ENCODE measurements at regions not wholly inside any gene's neighbourhood (a gene's known extent, or its start where the extent isn't known, plus 50 kb on each side); places are given as distances from the start of the nearest gene placed in this dataset.
"Not testable (repeated sequence)": the region's sequence is repeated elsewhere in the genome, so short reads cannot be mapped to it uniquely, and the experiment has no call there.

DNA sequence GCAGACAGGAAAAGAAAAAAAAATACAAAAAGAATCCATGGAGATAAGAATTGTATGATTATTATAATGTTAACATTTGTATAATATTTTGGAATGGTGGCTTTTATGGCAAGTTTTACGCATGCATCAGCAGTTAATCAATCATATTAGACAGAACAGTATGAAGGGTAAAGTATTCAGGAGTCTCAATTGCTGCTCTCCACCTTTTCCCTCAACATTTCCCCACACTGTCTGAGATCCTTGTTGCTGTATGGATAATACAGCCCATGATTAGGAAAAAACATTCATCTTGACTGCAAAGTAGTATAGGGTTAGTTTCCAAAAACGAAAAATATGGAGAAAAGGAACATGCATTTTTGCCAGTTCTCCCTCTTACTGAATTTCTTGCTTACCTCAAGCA is 755.3 kb upstream of the ARPP21 start:
- no peak for DNase-seq (ENCODE audit: low read depth, low spot score)
- H3K9me3 Mint-ChIP-seq, result no peaks in the 10 kb centered on the region

GRCh38 chr3:34886443-34886842 is 752.9 kb upstream of the ARPP21 start:
- no peak for TF ChIP-seq CTCF (conservative IDR thresholded peaks at IDR 0.05)
- H3K27ac Mint-ChIP-seq (ENCODE audit: unreplicated experiment), result no peak overlapping the region
- no peaks in the 10 kb centered on the region for H3K36me3 Mint-ChIP-seq (ENCODE audit: low read depth)
- no peak overlapping the region for H3K4me3 Mint-ChIP-seq
- no peaks in the 10 kb centered on the region for H3K27me3 Mint-ChIP-seq (ENCODE audit: low read depth)
- no peaks in the 10 kb centered on the region for H3K4me1 Mint-ChIP-seq
- no peak for DNase-seq (ENCODE audit: low read depth, low spot score)
- H3K9me3 Mint-ChIP-seq, result no peaks in the 10 kb centered on the region

More for the DNA sequence above, 755.3 kb upstream of the ARPP21 start:
- H3K36me3 Mint-ChIP-seq (ENCODE audit: low read depth), result no peaks in the 10 kb centered on the region
- H3K4me3 Mint-ChIP-seq, result no peak overlapping the region
- H3K4me1 Mint-ChIP-seq, result no peaks in the 10 kb centered on the region
- no peaks in the 10 kb centered on the region for H3K27me3 Mint-ChIP-seq (ENCODE audit: low read depth)
- TF ChIP-seq CTCF (conservative IDR thresholded peaks at IDR 0.05), result no peak
- no peak overlapping the region for H3K27ac Mint-ChIP-seq (ENCODE audit: unreplicated experiment)

GRCh38 chr3:34889641-34890040 is 749.7 kb upstream of the ARPP21 start:
- H3K27me3 Mint-ChIP-seq (ENCODE audit: low read depth), result no peaks in the 10 kb centered on the region
- TF ChIP-seq CTCF (conservative IDR thresholded peaks at IDR 0.05), result no peak
- H3K9me3 Mint-ChIP-seq, result no peaks in the 10 kb centered on the region
- no peak for DNase-seq (ENCODE audit: low read depth, low spot score)
- H3K4me1 Mint-ChIP-seq, result no peaks in the 10 kb centered on the region
- no peak overlapping the region for H3K4me3 Mint-ChIP-seq
- H3K36me3 Mint-ChIP-seq (ENCODE audit: low read depth), result no peaks in the 10 kb centered on the region
- no peak overlapping the region for H3K27ac Mint-ChIP-seq (ENCODE audit: unreplicated experiment)

DNA sequence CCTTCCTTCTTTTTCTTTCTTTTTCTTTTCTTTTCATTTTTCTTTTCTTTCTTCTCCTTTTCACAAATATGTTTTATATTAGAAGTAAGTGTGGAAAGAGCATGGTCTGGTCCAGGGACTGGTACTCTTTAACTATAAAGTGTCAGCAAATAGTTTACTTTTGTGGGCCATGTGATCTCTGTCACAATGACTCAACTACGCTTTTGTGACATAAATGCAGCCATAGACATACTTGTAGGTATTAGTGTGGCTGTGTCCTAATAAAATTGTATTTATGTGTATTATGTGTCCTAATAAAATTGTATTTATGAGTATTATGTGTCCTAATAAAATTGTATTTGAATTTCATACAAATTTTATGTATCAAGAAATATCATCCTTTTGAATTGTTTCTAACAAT is 749.1 kb upstream of the ARPP21 start:
- Mint-ChIP-seq H3K4me3 (no peak overlapping the region), H3K36me3 (ENCODE audit: low read depth) (no peaks in the 10 kb centered on the region), H3K27ac (ENCODE audit: unreplicated experiment) (no peak overlapping the region), H3K27me3 (ENCODE audit: low read depth) (no peaks in the 10 kb centered on the region), H3K9me3 (no peaks in the 10 kb centered on the region), H3K4me1 (no peaks in the 10 kb centered on the region)
- no peak for DNase-seq (ENCODE audit: low read depth, low spot score)
- TF ChIP-seq CTCF (conservative IDR thresholded peaks at IDR 0.05), result no peak

GRCh38 chr3:34891941-34892340 is 747.4 kb upstream of the ARPP21 start:
- Mint-ChIP-seq H3K4me1 (no peaks in the 10 kb centered on the region), H3K36me3 (ENCODE audit: low read depth) (no peaks in the 10 kb centered on the region), H3K27ac (ENCODE audit: unreplicated experiment) (no peak overlapping the region), H3K4me3 (no peak overlapping the region), H3K9me3 (no peaks in the 10 kb centered on the region), H3K27me3 (ENCODE audit: low read depth) (no peaks in the 10 kb centered on the region)
- DNase-seq (ENCODE audit: low read depth, low spot score), result no peak
- no peak for TF ChIP-seq CTCF (conservative IDR thresholded peaks at IDR 0.05)

GRCh38 chr3:34895841-34896240 is 743.5 kb upstream of the ARPP21 start:
- Mint-ChIP-seq H3K36me3 (ENCODE audit: low read depth) (no peaks in the 10 kb centered on the region), H3K4me1 (no peaks in the 10 kb centered on the region), H3K4me3 (no peak overlapping the region), H3K9me3 (peaks cover 2% of the 10 kb centered on the region), H3K27me3 (ENCODE audit: low read depth) (no peaks in the 10 kb centered on the region), H3K27ac (ENCODE audit: unreplicated experiment) (no peak overlapping the region)
- DNase-seq (ENCODE audit: low read depth, low spot score), result no peak
- no peak for TF ChIP-seq CTCF (conservative IDR thresholded peaks at IDR 0.05)

DNA sequence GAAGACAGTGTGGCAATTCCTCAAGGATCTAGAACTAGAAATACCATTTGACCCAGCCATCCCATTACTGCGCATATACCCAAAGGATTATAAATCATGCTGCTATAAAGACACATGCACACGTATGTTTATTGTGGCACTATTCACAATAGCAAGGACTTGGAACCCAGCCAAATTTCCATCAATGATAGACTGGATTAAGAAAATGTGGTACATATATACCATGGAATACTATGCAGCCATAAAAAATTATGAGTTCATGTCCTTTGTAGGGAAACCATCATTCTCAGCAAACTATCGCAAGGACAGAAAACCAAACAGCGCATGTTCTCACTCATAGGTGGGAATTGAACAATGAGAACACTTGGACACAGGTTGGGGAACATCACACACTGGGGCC is 729.6 kb upstream of the ARPP21 start:
- peaks cover 13% of the 10 kb centered on the region for H3K9me3 Mint-ChIP-seq
- H3K4me3 Mint-ChIP-seq; H3K27ac Mint-ChIP-seq (ENCODE audit: unreplicated experiment); H3K27me3 Mint-ChIP-seq (ENCODE audit: low read depth); DNase-seq (ENCODE audit: low read depth, low spot score); H3K36me3 Mint-ChIP-seq (ENCODE audit: low read depth); H3K4me1 Mint-ChIP-seq: not testable (repeated sequence)
